ENCODE measurements at regions not wholly inside any gene's neighbourhood (a gene's known extent, or its start where the extent isn't known, plus 50 kb on each side); places are given as distances from the start of the nearest gene placed in this dataset.

GRCh38 chr5:125536582-125536981, 790.1 kb upstream of the ZNF608 start:
- no peaks in the 10 kb centered on the region for H3K36me3 Mint-ChIP-seq
- no peak overlapping the region for H3K27ac Mint-ChIP-seq
- peaks cover 0 to 49% (median 20%) of the 10 kb centered on the region in 9 donors for H3K9me3 Mint-ChIP-seq
- DNase-seq: no peak
- no peaks in the 10 kb centered on the region for H3K27me3 Mint-ChIP-seq
- H3K4me3 Mint-ChIP-seq: no peak overlapping the region
- peaks cover 0 to 10% (median 0%) of the 10 kb centered on the region in 4 donors for H3K4me1 Mint-ChIP-seq
- POLR2A ChIA-PET: no interaction called here
- no peak for ATAC-seq

GRCh38 chr5:125537661-125538060, 791.2 kb upstream of the ZNF608 start:
- H3K9me3 Mint-ChIP-seq: peaks cover 0 to 44% (median 19%) of the 10 kb centered on the region in 9 donors
- H3K27me3 Mint-ChIP-seq: no peaks in the 10 kb centered on the region
- no peak overlapping the region for H3K27ac Mint-ChIP-seq
- peaks cover 0 to 10% (median 0%) of the 10 kb centered on the region in 4 donors for H3K4me1 Mint-ChIP-seq
- POLR2A ChIA-PET: no interaction called here
- no peaks in the 10 kb centered on the region for H3K36me3 Mint-ChIP-seq
- ATAC-seq (no peak), DNase-seq (no peak)
- no peak overlapping the region for H3K4me3 Mint-ChIP-seq

- no peak overlapping the region for H3K4me3 Mint-ChIP-seq
- POLR2A ChIA-PET: no interaction called here
- DNase-seq (no peak), ATAC-seq (no peak)
- H3K27me3 Mint-ChIP-seq: no peaks in the 10 kb centered on the region
- H3K9me3 Mint-ChIP-seq: peaks cover 0 to 37% (median 18%) of the 10 kb centered on the region in 9 donors
- peaks cover 0 to 10% (median 0%) of the 10 kb centered on the region in 4 donors for H3K4me1 Mint-ChIP-seq
- no peaks in the 10 kb centered on the region for H3K36me3 Mint-ChIP-seq
- H3K27ac Mint-ChIP-seq: no peak overlapping the region
Observed at GRCh38 chr5:125538469-125538868, 792.0 kb upstream of the ZNF608 start.

- H3K27ac Mint-ChIP-seq: no peak overlapping the region
- no peak overlapping the region for H3K4me3 Mint-ChIP-seq
- peaks cover 0 to 28% (median 14%) of the 10 kb centered on the region in 9 donors for H3K9me3 Mint-ChIP-seq
- no peaks in the 10 kb centered on the region for H3K36me3 Mint-ChIP-seq
- ATAC-seq: no peak
- no peaks in the 10 kb centered on the region for H3K27me3 Mint-ChIP-seq
- peaks cover 0 to 8% (median 0%) of the 10 kb centered on the region in 4 donors for H3K4me1 Mint-ChIP-seq
- POLR2A ChIA-PET: no interaction called here
- DNase-seq: no peak
Observed at GRCh38 chr5:125541085-125541484, 794.6 kb upstream of the ZNF608 start.

- Mint-ChIP-seq H3K27me3 (no peaks in the 10 kb centered on the region), H3K27ac (no peak overlapping the region), H3K9me3 (peaks cover 0 to 12% (median 3%) of the 10 kb centered on the region in 9 donors), H3K4me3 (no peak overlapping the region), H3K4me1 (no peaks in the 10 kb centered on the region), H3K36me3 (no peaks in the 10 kb centered on the region)
- ATAC-seq (no peak), DNase-seq (no peak)
- POLR2A ChIA-PET: no interaction called here
Observed at GRCh38 chr5:125549322-125549911, 803.0 kb upstream of the ZNF608 start.

GRCh38 chr5:125550274-125550673, 803.8 kb upstream of the ZNF608 start:
- Mint-ChIP-seq H3K27ac (no peak overlapping the region), H3K27me3 (no peaks in the 10 kb centered on the region), H3K36me3 (no peaks in the 10 kb centered on the region), H3K4me3 (no peak overlapping the region), H3K4me1 (no peaks in the 10 kb centered on the region), H3K9me3 (peaks cover 0 to 12% (median 3%) of the 10 kb centered on the region in 9 donors)
- POLR2A ChIA-PET: no interaction called here
- DNase-seq: no peak
- ATAC-seq: no peak

- POLR2A ChIA-PET: no interaction called here
- Mint-ChIP-seq H3K27ac (no peak overlapping the region), H3K36me3 (no peaks in the 10 kb centered on the region), H3K9me3 (peaks cover 0 to 12% (median 3%) of the 10 kb centered on the region in 9 donors), H3K27me3 (no peaks in the 10 kb centered on the region), H3K4me3 (no peak overlapping the region), H3K4me1 (no peaks in the 10 kb centered on the region)
- ATAC-seq: no peak
- DNase-seq: no peak
Observed at GRCh38 chr5:125551246-125551645, 804.8 kb upstream of the ZNF608 start.

GRCh38 chr5:125551797-125552196, 805.4 kb upstream of the ZNF608 start:
- Mint-ChIP-seq H3K9me3 (peaks cover 0 to 12% (median 3%) of the 10 kb centered on the region in 9 donors), H3K36me3 (no peaks in the 10 kb centered on the region), H3K4me1 (no peaks in the 10 kb centered on the region), H3K4me3 (no peak overlapping the region), H3K27ac (no peak overlapping the region), H3K27me3 (no peaks in the 10 kb centered on the region)
- POLR2A ChIA-PET: no interaction called here
- no peak for DNase-seq
- ATAC-seq: no peak

- DNase-seq: no peak
- POLR2A ChIA-PET: no interaction called here
- H3K36me3 Mint-ChIP-seq: no peaks in the 10 kb centered on the region
Observed at GRCh38 chr5:125552486-125552885, 806.0 kb upstream of the ZNF608 start.

GRCh38 chr5:125554355-125554754, 807.9 kb upstream of the ZNF608 start:
- Mint-ChIP-seq H3K9me3 (peaks cover 0 to 8% (median 3%) of the 10 kb centered on the region in 9 donors), H3K4me3 (no peak overlapping the region), H3K27ac (no peak overlapping the region), H3K36me3 (no peaks in the 10 kb centered on the region), H3K27me3 (no peaks in the 10 kb centered on the region), H3K4me1 (no peaks in the 10 kb centered on the region)
- DNase-seq: no peak
- POLR2A ChIA-PET: no interaction called here
- no peak for ATAC-seq

More at GRCh38 chr5:125552486-125552885, 806.0 kb upstream of the ZNF608 start:
- Mint-ChIP-seq H3K27ac (no peak overlapping the region), H3K9me3 (peaks cover 0 to 12% (median 2%) of the 10 kb centered on the region in 9 donors), H3K4me1 (no peaks in the 10 kb centered on the region), H3K27me3 (no peaks in the 10 kb centered on the region), H3K4me3 (no peak overlapping the region)
- ATAC-seq: no peak

GRCh38 chr5:125555591-125555990, 809.2 kb upstream of the ZNF608 start:
- H3K27me3 Mint-ChIP-seq: no peaks in the 10 kb centered on the region

GRCh38 chr5:125558016-125558415, 811.6 kb upstream of the ZNF608 start:
- H3K36me3 Mint-ChIP-seq: no peaks in the 10 kb centered on the region
- POLR2A ChIA-PET: no interaction called here
- DNase-seq: no peak
- H3K4me3 Mint-ChIP-seq: no peak overlapping the region
- H3K27me3 Mint-ChIP-seq: no peaks in the 10 kb centered on the region
- ATAC-seq: no peak
- H3K4me1 Mint-ChIP-seq: no peaks in the 10 kb centered on the region
- peaks cover 0 to 13% (median 9%) of the 10 kb centered on the region in 9 donors for H3K9me3 Mint-ChIP-seq
- no peak overlapping the region for H3K27ac Mint-ChIP-seq

More at GRCh38 chr5:125555591-125555990, 809.2 kb upstream of the ZNF608 start:
- peaks cover 0 to 8% (median 1%) of the 10 kb centered on the region in 9 donors for H3K9me3 Mint-ChIP-seq
- H3K4me3 Mint-ChIP-seq: no peak overlapping the region
- no peak overlapping the region for H3K27ac Mint-ChIP-seq
- no peak for ATAC-seq
- no peaks in the 10 kb centered on the region for H3K4me1 Mint-ChIP-seq
- POLR2A ChIA-PET: no interaction called here
- no peaks in the 10 kb centered on the region for H3K36me3 Mint-ChIP-seq
- no peak for DNase-seq

- DNase-seq (no peak), ATAC-seq (no peak)
- H3K4me1 Mint-ChIP-seq: no peaks in the 10 kb centered on the region
- peaks cover 0 to 13% (median 9%) of the 10 kb centered on the region in 9 donors for H3K9me3 Mint-ChIP-seq
- H3K36me3 Mint-ChIP-seq: no peaks in the 10 kb centered on the region
- POLR2A ChIA-PET: no interaction called here
- no peak overlapping the region for H3K27ac Mint-ChIP-seq
- H3K4me3 Mint-ChIP-seq: no peak overlapping the region
- H3K27me3 Mint-ChIP-seq: no peaks in the 10 kb centered on the region
Observed at GRCh38 chr5:125558466-125558865, 812.0 kb upstream of the ZNF608 start.

GRCh38 chr5:125559296-125559695, 812.9 kb upstream of the ZNF608 start:
- ATAC-seq (no peak), DNase-seq (no peak)
- H3K36me3 Mint-ChIP-seq: no peaks in the 10 kb centered on the region
- H3K27me3 Mint-ChIP-seq: no peaks in the 10 kb centered on the region
- H3K27ac Mint-ChIP-seq: no peak overlapping the region
- peaks cover 0 to 19% (median 9%) of the 10 kb centered on the region in 9 donors for H3K9me3 Mint-ChIP-seq
- POLR2A ChIA-PET: no interaction called here
- H3K4me3 Mint-ChIP-seq: no peak overlapping the region
- H3K4me1 Mint-ChIP-seq: no peaks in the 10 kb centered on the region
